Upper lobe of right lung (tissue), 1 donor: ENCODE measurements at regions not wholly inside any gene's neighbourhood (a gene's known extent, or its start where the extent isn't known, plus 50 kb on each side); places are given as distances from the start of the nearest gene placed in this dataset.

Experiments
- ATAC-seq: fragments of 200-7000 bp; cut with Tn5 transposase; one replicate; pipeline ENCODE4 v1.9.1; 2020; ENCODE audit warnings: mild to moderate bottlenecking, moderate library complexity
- DNase-seq: peaks from one replicate; pipeline ENCODE4 v3.0.0-alpha.2; 2020
- H3K27ac ChIP-seq: fragments of 200-600 bp; one replicate; pipeline ENCODE4 v1.8.0; 2022
- H3K27me3 ChIP-seq: fragments of 200-600 bp; one replicate; pipeline ENCODE4 v1.8.0; 2022; ENCODE audit warnings: mild to moderate bottlenecking
- H3K36me3 ChIP-seq: fragments of 200-600 bp; one replicate; pipeline ENCODE4 v1.8.0; 2022
- H3K4me1 ChIP-seq: fragments of 200-600 bp; one replicate; pipeline ENCODE4 v1.8.0; 2022
- H3K4me3 ChIP-seq: fragments of 200-600 bp; one replicate; pipeline ENCODE4 v1.8.0; 2022; ENCODE audit warnings: mild to moderate bottlenecking
- H3K9me3 ChIP-seq: fragments of 200-600 bp; one replicate; pipeline ENCODE4 v1.8.0; 2022
- CTCF ChIP-seq: fragments of 200-600 bp; IDR thresholded peaks from one replicate; pipeline ENCODE4 v1.8.0; 2022; ENCODE audit warnings: antibody characterized with exemption
- intact Hi-C: fragments of 100-400 bp; cut with DNase I; formaldehyde crosslinking; loops from one replicate; pipeline ENCODE4 v1.11.0; 2022
- donor health status: DM: no; HTN: yes; CAD: no; lungs with severe emphysema.

- H3K4me3 ChIP-seq = no peak overlapping the region
- no peak for DNase-seq
- ATAC-seq = no peak
- no peaks in the 10 kb centered on the region for H3K9me3 ChIP-seq
- no peak overlapping the region for H3K27ac ChIP-seq
- TF ChIP-seq CTCF = no peak
- no peaks in the 10 kb centered on the region for H3K27me3 ChIP-seq
- no peaks in the 10 kb centered on the region for H3K36me3 ChIP-seq
- no peaks in the 10 kb centered on the region for H3K4me1 ChIP-seq
- intact Hi-C loops = no loop called here
Observed at GRCh38 chr2:195057001-195057400, 600.0 kb upstream of the SLC39A10 start.

GRCh38 chr2:195055996-195056395 is 601.0 kb upstream of the SLC39A10 start:
- ATAC-seq (no peak), DNase-seq (no peak)
- TF ChIP-seq CTCF = no peak
- Histone ChIP-seq H3K4me3 (no peak overlapping the region), H3K9me3 (no peaks in the 10 kb centered on the region), H3K4me1 (no peaks in the 10 kb centered on the region), H3K27ac (no peak overlapping the region), H3K27me3 (no peaks in the 10 kb centered on the region), H3K36me3 (no peaks in the 10 kb centered on the region)
- intact Hi-C loops = no loop called here

GRCh38 chr2:195051401-195051800 is 605.6 kb upstream of the SLC39A10 start:
- H3K4me3 ChIP-seq = no peak overlapping the region
- no peak overlapping the region for H3K27ac ChIP-seq
- ATAC-seq (no peak), DNase-seq (no peak)
- H3K9me3 ChIP-seq = no peaks in the 10 kb centered on the region
- H3K27me3 ChIP-seq = no peaks in the 10 kb centered on the region
- intact Hi-C loops = no loop called here
- no peaks in the 10 kb centered on the region for H3K36me3 ChIP-seq
- no peak for TF ChIP-seq CTCF
- no peaks in the 10 kb centered on the region for H3K4me1 ChIP-seq

- Histone ChIP-seq H3K36me3 (no peaks in the 10 kb centered on the region), H3K27ac (no peak overlapping the region), H3K27me3 (no peaks in the 10 kb centered on the region), H3K4me3 (no peak overlapping the region), H3K9me3 (no peaks in the 10 kb centered on the region), H3K4me1 (no peaks in the 10 kb centered on the region)
- intact Hi-C loops = no loop called here
- ATAC-seq (no peak), DNase-seq (no peak)
- TF ChIP-seq CTCF = no peak
Observed at GRCh38 chr2:195049372-195050031, 607.5 kb upstream of the SLC39A10 start.

GRCh38 chr2:195047955-195048354 is 609.1 kb upstream of the SLC39A10 start:
- no peak for TF ChIP-seq CTCF
- Histone ChIP-seq H3K27me3 (no peaks in the 10 kb centered on the region), H3K27ac (no peak overlapping the region), H3K4me1 (no peaks in the 10 kb centered on the region), H3K4me3 (no peak overlapping the region), H3K9me3 (no peaks in the 10 kb centered on the region), H3K36me3 (no peaks in the 10 kb centered on the region)
- DNase-seq (no peak), ATAC-seq (no peak)
- intact Hi-C loops = no loop called here

GRCh38 chr2:195044801-195045200 is 612.2 kb upstream of the SLC39A10 start:
- H3K27ac ChIP-seq = no peak overlapping the region
- no peaks in the 10 kb centered on the region for H3K4me1 ChIP-seq
- no peak overlapping the region for H3K4me3 ChIP-seq
- ATAC-seq (no peak), DNase-seq (no peak)
- intact Hi-C loops = no loop called here
- TF ChIP-seq CTCF = no peak
- H3K9me3 ChIP-seq = no peaks in the 10 kb centered on the region
- no peaks in the 10 kb centered on the region for H3K27me3 ChIP-seq
- no peaks in the 10 kb centered on the region for H3K36me3 ChIP-seq
